SK-N-SH (cell line): ENCODE measurements at regions not wholly inside any gene's neighbourhood (a gene's known extent, or its start where the extent isn't known, plus 50 kb on each side); places are given as distances from the start of the nearest gene placed in this dataset.

Experiments used
- CTCF ChIA-PET: fragments of 300-600, 350-600 bp; formaldehyde crosslinking; extraction: SDS; loops from one replicate; lab custom pipeline; 2021; lab: Yijun Ruan, JAX
- POLR2A ChIA-PET: fragments of 350-600 bp; sonication (Branson Sonifier 250); formaldehyde crosslinking; extraction: SDS; loops from one replicate; lab custom pipeline; 2020; ENCODE audit warnings: antibody characterized with exemption, inconsistent platforms; lab: Yijun Ruan, JAX
- DNase-seq: peaks from one replicate; pipeline ENCODE4 v3.0.0; 2012
- H2AFZ ChIP-seq: fragments of 200-600 bp; sonication (generic); 2 replicates; pipeline ENCODE4 v1.8.1; 2016; ENCODE audit warnings: antibody characterized with exemption, mild to moderate bottlenecking, low read depth
- H3F3A ChIP-seq: fragments of 200-600 bp; sonication (generic); replicated peaks from 2 replicates; pipeline ENCODE3; 2016; ENCODE audit warnings: antibody characterized with exemption, mild to moderate bottlenecking; ENCODE audit not compliant: insufficient read depth
- H3K27ac ChIP-seq, 2 experiments: fragments of 200-500 bp in 1 of 2; fragments of 200-600 bp in 1 of 2; sonication (Bioruptor generic) in 1 of 2; sonication (generic), shearing (Covaris generic) in 1 of 2; 2 replicates each; pipeline versions ENCODE4 v1.5.1 to v1.6.1; 2014 to 2016; ENCODE audit warnings: low read depth in 2 of 2, inconsistent platforms in 1 of 2, low read length in 1 of 2, mild to moderate bottlenecking in 1 of 2, mixed read lengths in 1 of 2
- H3K27me3 ChIP-seq: fragments of 200-600 bp; sonication (generic), shearing (Covaris generic); 2 replicates; pipeline ENCODE4 v1.6.1; 2016; ENCODE audit warnings: mixed run types; ENCODE audit not compliant: insufficient read depth
- H3K36me3 ChIP-seq, 2 experiments: fragments of 200-500 bp in 1 of 2; fragments of 200-600 bp in 1 of 2; sonication (Bioruptor generic) in 1 of 2; sonication (generic) in 1 of 2; replicated peaks in 1 of 2; 2 replicates each; pipeline versions ENCODE3 to v1.5.1; 2014 to 2016; ENCODE audit warnings: low read length in 1 of 2, mild to moderate bottlenecking in 1 of 2; ENCODE audit not compliant: insufficient read depth in 2 of 2, control insufficient read depth in 1 of 2
- H3K4me1 ChIP-seq, 2 experiments: fragments of 200-500 bp in 1 of 2; fragments of 200-600 bp in 1 of 2; sonication (Bioruptor generic) in 1 of 2; sonication (generic), shearing (Covaris generic) in 1 of 2; 2 replicates each; pipeline versions ENCODE4 v1.5.1 to v1.6.1; 2014 to 2016; ENCODE audit warnings: low read depth in 1 of 2, low read length in 1 of 2, mixed run types in 1 of 2; ENCODE audit not compliant: insufficient read depth in 2 of 2, control insufficient read depth in 1 of 2
- H3K4me2 ChIP-seq: fragments of 200-600 bp; sonication (generic), shearing (Covaris generic); 2 replicates; pipeline ENCODE4 v1.6.1; 2017; ENCODE audit warnings: mixed run types
- H3K4me3 ChIP-seq, 2 experiments: fragments of 200-500 bp in 1 of 2; fragments of 200-600 bp in 1 of 2; sonication (Bioruptor generic) in 1 of 2; sonication (generic), shearing (Covaris generic) in 1 of 2; 2 replicates each; pipeline versions ENCODE4 v1.5.1 to v1.8.1; 2014 to 2016; ENCODE audit warnings: low read depth in 2 of 2, inconsistent platforms in 1 of 2, low read length in 1 of 2, mild to moderate bottlenecking in 1 of 2, mixed read lengths in 1 of 2, moderate library complexity in 1 of 2
- H3K79me2 ChIP-seq: fragments of 200-600 bp; sonication (generic); 2 replicates; pipeline ENCODE4 v1.8.1; 2017; ENCODE audit warnings: mild to moderate bottlenecking; ENCODE audit not compliant: insufficient read depth
- H3K9ac ChIP-seq: fragments of 200-600 bp; sonication (generic); 2 replicates; pipeline ENCODE4 v1.6.1; 2017; ENCODE audit warnings: mixed run types
- H3K9me2 ChIP-seq: fragments of 200-600 bp; sonication (generic); 2 replicates; pipeline ENCODE4 v1.6.1; 2017; ENCODE audit warnings: mixed run types
- H3K9me3 ChIP-seq: fragments of 200-600 bp; sonication (generic); 2 replicates; pipeline ENCODE4 v1.6.1; 2017; ENCODE audit warnings: mixed run types, mild to moderate bottlenecking, moderate library complexity
- H4K20me1 ChIP-seq: fragments of 200-600 bp; sonication (generic); 2 replicates; pipeline ENCODE4 v1.6.1; 2017; ENCODE audit warnings: mild to moderate bottlenecking, mixed run types; ENCODE audit not compliant: insufficient read depth
- NFIC ChIP-seq: IDR thresholded peaks from 2 replicates; pipeline ENCODE4 v1.4.0; 2012; ENCODE audit warnings: borderline replicate concordance
- NRF1 ChIP-seq: IDR thresholded peaks from 2 replicates; pipeline ENCODE4 v1.6.1; 2012; ENCODE audit warnings: low read depth, mild to moderate bottlenecking, low read length
- POLR2AphosphoS5 ChIP-seq: IDR thresholded peaks from 2 replicates; pipeline ENCODE4 v1.6.1; 2012; ENCODE audit warnings: low read depth, low read length
- RCOR1 ChIP-seq: fragments of 150-350 bp; IDR thresholded peaks from 2 replicates; pipeline ENCODE4 v1.6.1; 2017; ENCODE audit warnings: antibody characterized with exemption, low read length
- SIN3A ChIP-seq: IDR thresholded peaks from 2 replicates; pipeline ENCODE4 v1.6.1; 2012; ENCODE audit warnings: low read depth, mild to moderate bottlenecking, low read length, moderate library complexity, borderline replicate concordance
- TCF12 ChIP-seq: IDR thresholded peaks from 2 replicates; pipeline ENCODE4 v1.4.0; 2012
- USF2 ChIP-seq: fragments of 150-350 bp; IDR thresholded peaks from 2 replicates; pipeline ENCODE4 v1.6.1; 2017; ENCODE audit warnings: antibody characterized with exemption, low read length, low read depth, borderline replicate concordance
- ZBTB33 ChIP-seq: IDR thresholded peaks from 2 replicates; pipeline ENCODE4 v1.4.0; 2012; ENCODE audit warnings: low read depth, borderline replicate concordance
- WGBS: methylation state at CpG from one replicate; pipeline ENCODE4 v1.1.6; 2017; ENCODE audit warnings: low lambda C conversion rate; 5-methylcytosine and 5-hydroxymethylcytosine counted together
- TF ChIP-seq, protein P1 (sequence below): IDR thresholded peaks from 2 replicates; pipeline ENCODE4 v1.4.0; 2012; ENCODE audit warnings: low read depth

DNA sequence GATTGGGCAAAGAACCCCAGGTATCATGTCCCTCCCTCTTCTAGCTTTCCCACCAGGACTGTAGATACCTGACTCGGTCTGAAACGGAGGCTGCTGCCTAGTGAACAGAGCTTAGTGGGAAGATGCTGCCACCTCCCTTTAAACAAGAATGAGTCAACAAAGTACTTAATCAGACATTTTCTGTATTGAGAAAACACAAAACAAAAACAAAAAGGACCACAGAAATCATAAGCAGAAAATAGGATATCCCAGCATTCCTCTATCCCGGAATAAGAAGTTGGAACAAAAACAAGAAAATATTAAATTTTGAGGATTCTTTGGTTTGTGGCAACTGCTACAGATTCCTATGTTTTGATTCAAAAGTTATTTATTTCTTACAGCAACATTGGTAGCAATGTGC, 51.7 kb upstream of the COL8A1 start:
- 3% methylated on average over 3 of the region's 3 CpGs for WGBS
- Histone ChIP-seq H3K27me3 (no peaks in the 10 kb centered on the region; the same call in 1 of the 2 replicates), H3K9me2 (no peaks in the 10 kb centered on the region), H3K79me2 (no peaks in the 10 kb centered on the region), H3F3A (no peaks in the 10 kb centered on the region), H3K9ac (no peak overlapping the region), H3K27ac (peak overlapping the region in 1 of 2 experiments; percentile 11; a peak in 1 of 4 replicates), H3K36me3 (no peaks in the 10 kb centered on the region), H4K20me1 (no peaks in the 10 kb centered on the region), H3K4me1 (no peaks in the 10 kb centered on the region; a peak in 1 of 4 replicates), H3K4me2 (no peak overlapping the region), H3K9me3 (no peaks in the 10 kb centered on the region), H2AFZ (peak overlapping the region; percentile 23; the same call in 1 of the 2 replicates), H3K4me3 (peak overlapping the region in 1 of 2 experiments; percentile 35; a peak in 1 of 4 replicates)
- POLR2A ChIA-PET: no interaction called here
- no peak for DNase-seq
- CTCF ChIA-PET: no interaction called here
- TF ChIP-seq ZBTB33 (no peak), NFIC (no peak), SIN3A (no peak), USF2 (no peak), NRF1 (no peak), RCOR1 (no peak), POLR2AphosphoS5 (no peak)
- TF ChIP-seq, protein P1, sequence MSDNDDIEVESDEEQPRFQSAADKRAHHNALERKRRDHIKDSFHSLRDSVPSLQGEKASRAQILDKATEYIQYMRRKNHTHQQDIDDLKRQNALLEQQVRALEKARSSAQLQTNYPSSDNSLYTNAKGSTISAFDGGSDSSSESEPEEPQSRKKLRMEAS: no peak
- TF ChIP-seq, all 33 proteins: peak for 0

- ChIA-PET POLR2A (no interaction called here), CTCF (interaction anchor here (1.4 kb wide), 1 partner anchor 19 kb away, joined by 3 read pairs; no protein-coding TSS in a partner anchor)
- Histone ChIP-seq H3K4me1 (no peaks in the 10 kb centered on the region), H3K9ac (no peak overlapping the region), H3K9me2 (no peaks in the 10 kb centered on the region), H2AFZ (no peak overlapping the region), H3K79me2 (no peaks in the 10 kb centered on the region), H3K4me2 (no peak overlapping the region), H3K9me3 (no peaks in the 10 kb centered on the region), H3K4me3 (no peak overlapping the region), H3K36me3 (no peaks in the 10 kb centered on the region), H3F3A (no peaks in the 10 kb centered on the region), H3K27ac (no peak overlapping the region; a peak in 1 of 4 replicates), H4K20me1 (no peaks in the 10 kb centered on the region), H3K27me3 (no peaks in the 10 kb centered on the region)
- no peak for TF ChIP-seq TCF12
- no peak for TF ChIP-seq ZBTB33
- no peak for DNase-seq
- WGBS: 3% methylated on average over 3 of the region's 3 CpGs
These were observed 58.4 kb upstream of the COL8A1 start for GRCh38 chr3:99579965-99580364.
